HG02798 (cell line): ENCODE measurements at regions not wholly inside any gene's neighbourhood (a gene's known extent, or its start where the extent isn't known, plus 50 kb on each side); places are given as distances from the start of the nearest gene placed in this dataset.

Experiments
- ATAC-seq: cut with Tn5 transposase; IDR thresholded peaks from one replicate; pipeline ENCODE4 v1.9.1; 2021; ENCODE audit warnings: mild to moderate bottlenecking; ENCODE audit not compliant: unreplicated experiment, poor library complexity

DNA sequence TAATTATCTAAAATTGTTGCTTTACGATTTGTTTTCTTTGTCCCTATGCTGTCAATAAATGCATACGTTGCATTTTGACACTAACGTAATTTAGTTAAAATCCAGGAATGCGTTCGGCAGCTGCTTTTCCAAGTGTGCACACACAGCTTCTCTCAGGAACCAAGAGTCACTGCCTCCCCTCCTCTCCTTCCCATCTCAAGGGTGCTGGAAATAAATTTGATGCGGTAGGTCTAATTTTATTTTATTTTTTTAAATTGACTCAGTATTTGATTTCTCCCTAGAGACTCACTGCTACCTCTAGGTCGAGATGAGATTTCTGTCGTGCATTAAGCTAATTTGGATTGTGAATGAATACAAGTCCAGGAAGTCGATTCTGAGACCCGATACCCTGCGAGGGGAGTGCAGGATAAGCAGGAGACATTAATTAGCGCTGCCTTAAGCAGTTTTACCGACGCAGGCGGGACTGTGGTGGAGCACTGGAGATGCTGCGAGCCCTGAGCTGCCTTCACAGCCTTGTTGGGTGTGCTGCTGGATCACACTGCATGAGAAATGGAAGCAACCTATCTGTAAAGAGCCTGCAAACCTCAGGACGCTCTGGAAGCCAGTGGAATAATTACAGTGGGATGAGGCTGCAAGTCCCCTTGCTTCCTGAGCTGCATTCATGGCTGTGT, 381.2 kb downstream of the C6orf118 start:
- ATAC-seq, result no peak

DNA sequence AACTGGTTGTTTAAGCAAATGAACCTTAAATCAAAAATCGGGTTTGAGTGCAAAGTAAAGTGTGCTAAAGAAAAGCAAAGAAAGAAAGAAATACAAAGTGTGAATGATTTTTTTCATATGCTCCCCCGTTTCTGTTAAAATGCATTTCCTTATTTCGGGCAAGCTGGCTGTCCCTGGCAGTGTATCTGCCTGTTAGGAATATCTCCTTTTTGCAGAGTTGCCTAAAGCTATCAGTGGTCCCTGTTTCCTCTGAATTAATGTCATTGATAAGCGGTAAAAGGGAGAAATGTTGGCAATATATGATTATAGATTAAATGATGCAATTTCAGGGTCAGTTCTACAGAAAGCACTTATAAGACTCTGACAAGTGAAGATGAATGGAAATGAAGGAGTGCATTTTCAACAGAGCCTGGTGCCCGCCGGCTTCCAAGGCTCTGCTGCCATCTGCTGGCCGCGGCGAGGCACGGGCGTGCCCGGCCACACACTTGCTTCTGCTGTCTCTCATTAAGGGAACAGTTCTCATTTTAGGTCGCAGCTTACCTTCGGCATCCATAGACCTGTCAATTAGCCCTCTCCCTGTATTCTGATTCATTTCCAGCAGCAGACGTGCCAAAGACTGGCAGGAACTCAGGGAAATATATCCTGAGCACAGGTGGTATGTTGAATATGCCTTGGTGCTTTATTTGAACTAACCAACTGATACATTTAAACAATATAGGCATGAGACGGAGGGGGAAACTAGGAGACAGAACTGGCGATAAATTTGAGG, 381.9 kb downstream of the C6orf118 start:
- peak; percentile 92 for ATAC-seq

DNA sequence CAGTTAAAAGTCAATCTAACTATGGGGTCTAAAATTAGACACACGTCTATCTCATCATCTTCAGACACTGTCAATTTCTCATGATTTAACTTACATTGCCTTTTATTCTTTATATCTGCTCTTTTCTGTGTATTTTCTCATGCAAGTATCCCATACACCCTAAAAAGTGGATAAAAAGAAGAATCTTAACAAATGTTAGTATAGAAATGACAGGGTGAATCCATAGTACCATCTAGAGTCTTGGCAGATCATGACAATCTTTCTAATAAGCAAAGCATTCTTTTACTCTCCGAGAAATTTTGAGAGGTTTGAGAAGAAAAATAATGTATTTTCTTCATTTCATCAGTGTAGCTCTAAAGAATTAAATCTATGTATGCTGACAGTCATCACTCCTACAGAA, 382.7 kb downstream of the C6orf118 start:
- ATAC-seq, result no peak

DNA sequence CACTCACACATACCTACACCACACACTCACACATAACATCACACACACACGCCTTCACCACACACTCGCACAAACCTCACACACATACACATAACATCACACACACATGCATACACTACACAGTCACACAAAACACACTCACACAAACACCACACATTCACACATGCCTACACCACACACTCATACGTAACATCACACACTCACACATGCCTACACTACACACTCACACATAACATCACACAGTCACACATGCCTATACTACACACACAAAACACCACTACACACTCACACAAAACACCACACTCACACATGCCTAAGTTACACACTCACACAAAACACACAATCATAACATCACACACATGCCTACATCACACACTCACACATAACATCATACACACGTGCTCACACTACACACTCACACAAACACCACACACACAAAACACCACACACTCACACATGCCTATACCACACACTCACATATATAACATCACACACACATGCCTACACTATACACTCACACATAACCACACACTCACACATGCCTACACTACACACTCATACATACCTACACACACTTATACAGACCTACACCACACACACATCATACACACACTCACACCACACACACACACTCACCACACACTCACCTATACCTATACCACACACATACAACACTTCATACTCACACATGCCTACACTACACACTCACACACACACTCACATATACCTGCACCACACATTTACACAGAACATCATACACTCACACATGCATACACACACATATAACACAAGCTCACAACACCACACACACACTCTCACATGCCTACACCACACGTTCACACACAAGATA, 383.5 kb downstream of the C6orf118 start:
- ATAC-seq, result no peak

DNA sequence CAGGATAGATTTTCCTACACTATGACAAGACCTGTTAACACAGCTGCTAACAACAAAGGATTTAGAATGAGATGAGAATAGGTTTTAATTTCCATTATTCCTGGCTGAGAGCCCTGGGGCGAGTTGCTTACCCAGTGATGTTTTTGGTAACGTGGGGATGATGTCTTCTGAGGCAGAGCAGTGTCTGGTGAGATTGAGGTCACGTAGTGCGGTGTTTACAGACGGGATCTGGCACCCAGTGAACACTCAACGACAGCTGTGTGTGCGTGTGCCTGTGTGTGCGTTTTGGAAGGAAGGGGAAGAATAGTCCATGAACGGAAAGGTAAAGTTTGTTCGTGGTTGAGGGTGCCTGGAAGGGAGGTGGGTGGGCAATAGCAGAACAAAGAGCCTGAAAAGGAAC, 384.7 kb downstream of the C6orf118 start:
- ATAC-seq, result no peak

DNA sequence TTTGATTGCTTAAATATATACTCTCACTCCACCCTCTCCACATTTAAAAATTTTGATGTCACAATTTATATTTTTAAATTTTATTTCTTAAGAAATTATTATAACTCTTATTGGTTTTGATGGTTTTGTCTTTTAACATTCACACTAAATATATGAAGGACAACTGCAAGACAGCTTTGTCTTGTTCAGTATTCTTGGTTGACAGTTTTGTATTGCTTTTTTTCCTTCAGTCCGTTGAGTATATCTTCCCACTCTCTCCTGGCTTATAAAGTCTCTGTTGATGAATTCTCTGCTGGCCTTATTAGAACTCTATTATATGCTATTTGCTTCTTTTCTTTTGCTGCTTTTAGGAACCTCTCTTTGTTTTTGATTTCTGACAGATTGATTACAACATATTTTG, 392.2 kb downstream of the C6orf118 start:
- ATAC-seq, result no peak

DNA sequence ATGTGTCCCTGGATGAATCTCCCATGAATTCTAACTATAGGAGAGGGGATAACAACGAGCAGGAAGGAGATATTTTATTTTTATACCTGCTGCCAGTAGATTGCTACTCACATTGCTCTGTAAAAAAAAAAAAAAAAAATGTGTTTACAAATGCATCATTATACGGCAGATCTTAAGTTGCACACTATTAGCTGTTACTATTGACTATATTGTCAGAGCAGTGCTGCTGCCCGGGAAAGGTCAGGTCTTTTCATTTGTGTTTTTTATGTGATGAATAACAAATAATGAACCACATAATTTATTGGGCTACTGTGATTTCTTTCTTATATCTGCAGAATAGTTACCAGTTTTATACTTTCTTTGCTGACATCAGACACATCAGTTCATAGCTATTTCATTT, 393.3 kb downstream of the C6orf118 start:
- ATAC-seq, result no peak

DNA sequence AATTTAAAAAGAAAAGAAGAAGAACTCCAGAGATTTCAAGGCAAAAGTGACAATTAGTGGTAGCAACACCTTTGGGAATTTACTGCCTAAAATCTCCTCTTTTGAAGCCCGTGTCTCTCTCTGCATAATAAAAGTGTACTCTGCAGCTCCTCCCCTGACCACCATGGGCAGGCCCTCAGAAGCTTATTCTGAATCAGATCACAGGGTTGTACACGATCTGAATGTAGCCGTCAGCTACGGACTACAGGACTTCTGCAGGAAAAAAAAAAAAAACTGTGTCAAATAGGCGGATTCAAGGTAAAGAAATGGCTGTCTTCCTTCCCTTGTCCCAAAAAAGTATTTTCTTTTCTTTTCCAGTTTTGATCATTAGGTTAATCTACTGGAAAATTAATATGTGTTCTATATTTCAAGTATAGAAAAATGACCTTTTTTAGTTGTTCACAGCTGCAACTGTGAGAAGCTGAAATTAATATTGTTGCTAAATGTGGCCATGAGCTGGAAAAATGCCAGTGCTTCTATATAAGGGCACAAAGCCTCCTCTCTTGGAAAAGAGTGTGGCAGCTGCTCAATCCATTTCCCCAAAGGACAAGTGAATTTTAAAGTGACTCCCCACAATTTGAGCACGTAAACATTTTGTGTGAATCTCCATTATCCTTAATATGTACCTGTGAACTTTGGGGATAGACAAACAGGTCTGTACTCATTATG, 397.4 kb downstream of the C6orf118 start:
- no peak for ATAC-seq

DNA sequence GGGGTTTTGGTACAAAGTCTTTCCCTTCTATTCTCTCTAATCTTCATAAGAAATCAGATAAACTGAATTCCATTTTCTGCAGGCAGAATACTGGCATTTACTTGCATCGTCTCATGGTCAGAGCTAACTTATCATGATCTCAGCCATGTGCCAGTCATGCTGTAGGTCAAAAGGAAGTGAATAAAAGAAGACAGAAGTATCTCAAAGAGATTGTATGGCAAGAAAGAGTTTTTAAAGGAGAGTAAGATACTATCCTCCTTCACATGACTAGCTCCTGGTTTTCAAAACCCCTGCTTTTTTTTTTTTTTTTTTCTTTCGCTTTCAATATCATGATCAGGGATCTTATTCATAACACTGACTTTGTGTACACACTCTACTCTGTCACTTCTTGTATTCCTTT, 398.3 kb downstream of the C6orf118 start:
- ATAC-seq, result no peak

DNA sequence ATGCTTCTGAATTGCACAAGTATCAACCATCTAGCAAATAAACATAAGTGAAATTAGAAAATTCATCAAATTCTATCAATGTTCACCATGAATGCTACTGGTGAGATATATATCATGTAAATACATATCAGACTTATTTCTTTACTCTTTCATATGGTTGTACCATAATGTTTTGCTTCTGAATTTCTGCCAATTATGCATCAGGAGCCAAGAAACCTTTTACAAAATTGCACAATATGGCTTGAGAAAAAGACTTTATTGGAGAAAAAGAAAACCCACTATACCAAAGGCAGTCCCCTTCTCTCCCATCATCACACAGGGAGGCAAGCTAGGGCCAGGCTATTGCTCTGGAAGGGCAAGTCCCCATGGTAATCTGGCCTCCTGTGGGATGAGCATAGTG, 402.6 kb downstream of the C6orf118 start:
- no peak for ATAC-seq

DNA sequence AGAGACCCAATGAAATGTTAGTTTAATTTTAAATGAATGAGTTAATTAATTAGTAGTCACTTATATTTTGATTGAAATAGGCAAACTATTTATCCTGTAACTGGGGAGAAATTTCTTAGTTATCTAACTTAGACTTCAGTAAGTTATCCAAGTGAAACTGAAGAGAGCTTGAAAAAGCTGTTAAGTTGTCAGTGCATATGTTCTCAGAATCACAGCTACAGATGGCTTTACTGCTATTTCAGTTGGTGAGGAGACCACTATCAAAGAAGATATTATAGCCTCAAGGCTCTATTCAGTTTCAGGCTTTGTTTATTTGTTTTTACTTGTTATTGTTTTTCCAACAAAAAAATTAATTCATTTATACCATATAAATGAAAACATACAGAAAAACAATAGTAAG, 404.1 kb downstream of the C6orf118 start:
- no peak for ATAC-seq

DNA sequence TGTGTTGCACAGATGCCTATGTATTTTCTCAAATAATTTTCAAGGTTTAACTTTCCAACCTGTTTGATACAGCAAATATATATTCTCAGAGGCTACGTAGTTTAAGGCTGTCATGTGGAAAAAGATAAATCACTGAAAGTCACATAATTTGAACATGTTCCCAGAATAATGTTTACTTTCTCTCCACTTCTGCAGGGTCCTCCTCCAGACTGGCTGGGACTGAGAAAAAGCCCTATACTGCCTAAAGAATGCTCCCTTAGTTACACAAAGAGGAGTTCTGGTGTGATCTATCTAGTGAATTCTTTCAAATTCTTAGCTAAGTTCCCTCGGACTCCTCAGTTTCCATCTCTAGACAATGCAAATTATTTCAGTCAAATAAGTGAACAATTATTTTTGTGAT, 411.0 kb downstream of the C6orf118 start:
- ATAC-seq, result no peak

DNA sequence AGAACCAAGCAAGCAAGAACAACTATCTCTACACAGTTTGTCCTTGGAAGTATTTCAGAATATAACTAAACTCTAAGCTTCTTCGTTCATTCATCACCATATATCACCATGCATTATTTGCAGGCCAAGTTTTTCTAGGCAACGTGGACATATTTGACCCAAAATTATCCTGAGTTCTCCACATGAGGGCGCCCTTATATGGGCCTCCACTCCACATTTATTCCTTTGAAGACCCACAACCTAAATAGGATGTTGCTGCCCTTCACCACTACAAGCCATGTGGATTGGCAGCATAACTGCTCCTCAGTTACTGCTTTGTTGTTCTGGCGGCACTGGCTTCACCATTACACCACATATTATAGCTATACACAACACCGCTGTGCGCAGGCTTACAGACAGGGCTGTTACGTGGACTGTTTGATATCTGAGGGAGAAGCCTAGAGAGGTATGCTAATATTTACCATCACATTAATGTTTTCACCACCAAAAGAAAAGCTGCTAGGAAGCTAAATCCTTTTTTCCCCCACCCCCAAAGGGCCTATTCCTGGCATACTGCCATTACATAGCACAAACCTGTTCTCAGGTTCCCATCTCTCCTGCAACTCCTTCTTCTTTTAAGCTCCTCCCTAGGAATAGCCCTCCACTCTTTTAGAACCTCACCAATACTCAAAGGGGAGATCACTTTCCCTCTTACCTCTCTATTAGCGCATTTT, 411.7 kb downstream of the C6orf118 start:
- no peak for ATAC-seq

DNA sequence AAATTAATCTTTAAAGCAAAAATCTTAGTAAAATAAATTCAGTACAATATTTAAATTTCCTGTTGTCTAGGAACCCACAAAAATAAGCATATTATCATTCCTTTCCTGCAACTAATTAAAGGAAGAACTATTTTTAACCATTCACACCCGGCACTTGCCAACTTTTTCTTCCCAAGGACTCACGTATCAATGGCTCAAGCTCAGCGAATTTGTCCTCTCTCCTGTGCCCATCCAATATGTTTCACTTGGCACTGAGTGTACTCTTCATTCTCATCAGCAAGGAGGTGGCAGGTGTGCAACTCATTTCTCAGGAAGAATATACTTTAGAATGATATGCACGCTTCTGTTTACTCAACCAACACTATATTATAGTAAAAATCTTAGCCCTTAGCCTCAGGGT, 419.4 kb downstream of the C6orf118 start:
- no peak for ATAC-seq

DNA sequence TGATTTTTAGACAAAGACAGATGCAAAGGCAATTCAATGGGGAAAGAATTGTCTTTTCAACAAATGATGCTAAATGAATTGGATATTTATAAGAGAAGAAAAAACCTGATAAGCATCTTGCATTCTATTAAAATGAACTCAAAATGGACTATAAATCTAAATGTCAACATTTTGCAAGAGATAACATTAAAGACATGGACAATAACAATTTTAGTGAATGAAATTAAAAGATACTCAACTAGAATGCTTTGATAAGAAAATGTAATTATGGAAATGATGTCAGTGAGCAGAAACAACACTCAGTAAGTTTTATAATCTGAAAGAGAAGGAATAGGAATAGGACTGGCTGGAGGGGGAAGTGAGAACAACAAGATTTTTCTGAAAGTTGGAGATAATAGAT, 421.7 kb downstream of the C6orf118 start:
- ATAC-seq, result no peak

DNA sequence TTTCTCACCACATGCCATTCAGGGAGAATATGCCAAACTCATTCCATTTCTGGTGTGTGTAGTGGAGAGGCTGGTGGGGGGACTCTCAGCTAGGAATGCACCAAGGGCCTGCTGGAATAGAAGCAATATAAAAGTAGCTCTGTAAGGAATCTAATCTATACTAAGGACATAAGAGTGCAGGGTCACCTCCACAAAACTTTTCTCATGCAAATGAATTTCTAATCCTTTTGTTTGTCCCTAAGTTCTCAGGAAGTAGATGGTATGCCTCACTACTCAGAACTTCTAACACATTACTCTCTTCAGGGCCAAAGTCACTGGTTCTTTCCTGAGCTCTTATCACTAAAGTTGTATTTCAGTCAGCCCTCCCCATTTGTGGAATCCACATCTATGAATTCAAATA, 427.2 kb downstream of the C6orf118 start:
- ATAC-seq, result no peak

DNA sequence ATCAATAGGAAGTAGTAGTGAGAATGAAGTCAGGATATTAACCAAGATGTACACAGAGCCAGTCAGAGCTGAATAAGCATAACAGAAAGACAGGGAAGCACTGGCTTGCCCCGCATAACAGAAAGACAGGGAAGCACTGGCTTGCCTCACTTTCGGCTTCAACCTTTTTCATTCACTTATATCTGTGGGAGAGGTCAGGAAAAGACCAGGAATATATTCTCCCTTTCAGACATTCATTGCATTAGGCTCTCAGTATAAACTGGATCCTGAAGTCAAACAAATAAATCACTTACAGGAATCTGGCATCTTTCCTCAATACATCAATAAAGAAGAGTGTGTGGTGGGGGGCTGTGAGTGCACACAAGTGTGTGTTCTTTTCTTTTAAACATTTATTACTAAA, 437.6 kb downstream of the C6orf118 start:
- ATAC-seq, result no peak

DNA sequence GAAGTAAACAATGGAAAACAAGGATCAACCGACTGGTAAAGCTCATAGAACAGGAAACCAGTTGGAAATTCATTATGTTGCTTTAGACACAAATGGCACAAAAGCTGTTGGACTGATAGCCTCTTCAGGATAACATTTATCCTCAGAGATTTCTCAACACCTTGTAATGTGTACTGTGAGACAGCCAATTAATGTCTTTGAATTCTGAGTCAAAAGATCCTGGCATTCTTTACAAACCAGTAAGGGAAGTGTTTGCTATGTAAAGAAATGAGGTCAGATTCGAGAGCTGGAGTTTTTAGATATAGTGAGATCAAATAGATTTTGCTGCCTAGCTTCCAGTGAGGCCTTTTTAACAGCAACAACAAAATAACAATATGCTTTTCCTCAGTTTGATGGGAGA, 439.2 kb downstream of the C6orf118 start:
- ATAC-seq, result no peak

DNA sequence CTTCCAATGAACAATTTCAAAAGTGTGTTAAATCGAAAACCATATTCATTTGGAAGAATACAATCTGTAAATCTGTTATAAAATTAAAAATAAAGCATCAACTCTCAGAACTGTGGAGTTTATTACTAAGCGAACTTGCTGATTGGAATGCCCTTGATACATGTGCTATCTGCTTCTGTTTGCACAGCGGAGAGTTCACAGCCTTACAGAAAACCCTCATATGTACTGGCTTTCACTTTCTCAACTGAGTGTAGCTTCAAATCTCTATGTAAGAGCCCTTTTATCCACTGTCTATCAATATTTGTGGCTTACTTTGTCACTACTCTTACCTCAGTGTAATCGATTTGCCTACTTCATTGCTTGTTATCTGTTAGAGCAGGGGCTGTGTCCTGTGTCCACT, 447.4 kb downstream of the C6orf118 start:
- no peak for ATAC-seq

DNA sequence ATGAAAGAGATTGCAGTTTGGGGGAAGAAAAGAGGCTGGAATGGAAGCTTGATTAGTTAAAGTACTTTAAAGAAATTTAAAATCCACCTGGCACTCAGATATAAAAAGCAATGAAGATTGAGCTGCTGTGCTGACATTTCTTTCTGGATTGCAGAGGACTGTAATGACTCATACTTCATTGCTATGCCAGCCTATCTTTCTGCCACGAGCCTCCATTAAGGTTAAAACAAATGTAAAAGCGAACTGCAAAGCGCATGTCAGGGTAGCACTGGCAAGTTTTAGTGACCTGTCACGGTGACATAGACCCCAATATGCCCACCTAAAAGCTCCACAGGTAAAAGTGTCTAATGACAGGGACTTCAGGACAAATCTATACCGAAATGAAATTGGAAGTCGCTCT, 449.6 kb downstream of the C6orf118 start:
- no peak for ATAC-seq
